Activated naive CD8-positive, alpha-beta T cell treated with anti-CD3 and anti-CD28 coated beads for 36 hours (primary cell): ENCODE measurements at regions not wholly inside any gene's neighbourhood (a gene's known extent, or its start where the extent isn't known, plus 50 kb on each side); places are given as distances from the start of the nearest gene placed in this dataset.
"Not testable (repeated sequence)": the region's sequence is repeated elsewhere in the genome, so short reads cannot be mapped to it uniquely, and the experiment has no call there.

ENCODE experiments used
- DNase-seq: peaks from one replicate; pipeline ENCODE4 v3.0.0; 2021
- H3K27ac Mint-ChIP-seq: one replicate; pipeline ENCODE4 v1.8.0; 2022; ENCODE audit warnings: mild to moderate bottlenecking, moderate library complexity, mixed read lengths
- H3K27me3 Mint-ChIP-seq: one replicate; pipeline ENCODE4 v1.8.0; 2022; ENCODE audit warnings: mild to moderate bottlenecking, mixed read lengths
- H3K36me3 Mint-ChIP-seq: one replicate; pipeline ENCODE4 v1.8.0; 2021; ENCODE audit warnings: mild to moderate bottlenecking, mixed read lengths
- H3K4me1 Mint-ChIP-seq: one replicate; pipeline ENCODE4 v1.8.0; 2021; ENCODE audit warnings: mixed read lengths
- H3K4me3 Mint-ChIP-seq: one replicate; pipeline ENCODE4 v1.8.0; 2022; ENCODE audit warnings: mild to moderate bottlenecking, moderate library complexity, mixed read lengths
- H3K9me3 Mint-ChIP-seq: one replicate; pipeline ENCODE4 v1.8.0; 2022; ENCODE audit warnings: mixed read lengths

DNA sequence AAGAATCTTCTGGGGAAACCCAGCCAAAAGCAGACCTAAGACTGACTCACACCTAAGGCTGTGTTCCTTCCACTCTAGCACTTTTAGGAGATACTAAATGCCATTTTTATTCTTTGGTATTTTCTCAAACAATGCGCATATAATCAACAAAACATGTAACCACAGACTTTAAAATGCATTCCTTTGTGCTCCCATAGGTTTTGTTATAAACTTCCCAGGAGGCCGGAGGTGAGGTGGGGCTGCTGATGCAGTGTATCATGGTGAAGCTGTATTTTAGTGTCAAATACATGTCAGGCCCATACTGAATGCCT, 155.2 kb downstream of the BTBD3 start:
- Mint-ChIP-seq H3K9me3 (no peaks in the 10 kb centered on the region), H3K27me3 (no peaks in the 10 kb centered on the region), H3K36me3 (no peaks in the 10 kb centered on the region), H3K4me3 (no peak overlapping the region), H3K4me1 (no peaks in the 10 kb centered on the region), H3K27ac (no peak overlapping the region)
- no peak for DNase-seq

DNA sequence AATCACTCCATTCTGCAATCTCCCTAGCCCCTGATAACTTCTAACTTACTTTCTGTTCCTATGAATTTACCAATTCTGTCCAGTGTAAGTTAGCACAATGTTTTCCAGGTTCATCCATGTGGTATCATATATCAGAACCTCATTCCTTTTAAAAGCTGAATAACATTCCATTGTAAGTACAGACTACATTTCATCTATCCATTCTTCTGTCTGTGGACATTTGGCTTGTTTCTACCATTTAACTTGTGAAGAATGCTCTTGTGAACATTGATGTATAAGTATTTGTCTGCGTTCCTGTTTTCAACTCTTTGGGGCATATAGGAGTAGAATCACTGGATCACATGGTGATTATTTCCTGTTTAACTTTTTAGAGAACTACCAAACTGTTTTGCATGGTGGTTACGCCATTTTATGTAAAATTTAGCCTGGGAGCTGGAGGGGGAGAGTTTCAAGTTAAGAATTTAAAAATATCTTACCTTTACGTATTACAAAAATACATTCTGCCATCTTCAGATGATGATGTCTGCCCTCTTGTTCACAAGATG, 156.5 kb downstream of the BTBD3 start:
- no peaks in the 10 kb centered on the region for H3K36me3 Mint-ChIP-seq
- no peaks in the 10 kb centered on the region for H3K9me3 Mint-ChIP-seq
- DNase-seq = no peak
- H3K27ac Mint-ChIP-seq = no peak overlapping the region
- no peak overlapping the region for H3K4me3 Mint-ChIP-seq
- H3K27me3 Mint-ChIP-seq = no peaks in the 10 kb centered on the region
- no peaks in the 10 kb centered on the region for H3K4me1 Mint-ChIP-seq

DNA sequence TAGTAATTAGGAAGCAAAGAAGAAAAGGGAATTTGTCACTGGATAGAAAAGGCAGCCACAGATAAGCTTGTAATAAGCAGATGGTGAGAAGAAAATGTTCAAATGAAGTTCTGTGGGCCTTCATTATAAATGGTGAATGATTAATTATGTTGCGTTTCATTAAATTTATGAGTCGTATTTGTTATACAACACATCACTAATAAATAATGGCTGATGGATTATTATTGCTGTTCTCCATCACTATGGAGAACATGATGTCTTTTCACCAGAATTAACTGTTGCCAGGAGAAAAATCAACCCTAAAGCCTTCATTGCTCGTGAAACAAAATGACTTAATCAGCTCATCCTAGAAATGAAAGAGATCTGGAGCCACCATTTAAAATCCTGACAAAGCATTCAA, 158.5 kb downstream of the BTBD3 start:
- Mint-ChIP-seq H3K4me3 (no peak overlapping the region), H3K27me3 (no peaks in the 10 kb centered on the region), H3K4me1 (no peaks in the 10 kb centered on the region), H3K36me3 (no peaks in the 10 kb centered on the region), H3K27ac (no peak overlapping the region), H3K9me3 (no peaks in the 10 kb centered on the region)
- no peak for DNase-seq

DNA sequence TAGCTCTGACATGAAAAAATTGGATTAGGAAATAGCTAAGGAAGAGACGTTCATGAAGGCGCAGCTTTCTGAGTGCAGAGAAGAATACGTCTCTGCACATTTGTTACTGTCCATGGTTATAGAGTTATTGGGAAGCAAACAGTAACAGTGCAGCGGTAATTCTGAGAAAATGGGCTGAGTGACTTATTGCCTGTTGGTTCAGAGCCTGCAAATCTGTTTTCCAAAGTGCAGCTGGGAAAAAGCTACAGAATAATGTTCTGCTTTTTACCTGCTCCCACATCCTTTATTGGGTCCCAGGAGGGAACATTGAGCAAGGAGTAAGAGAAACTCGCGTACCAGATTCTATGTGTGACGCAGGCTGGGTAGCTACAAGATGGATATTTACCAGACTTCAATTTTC, 160.2 kb downstream of the BTBD3 start:
- no peaks in the 10 kb centered on the region for H3K36me3 Mint-ChIP-seq
- H3K27ac Mint-ChIP-seq = no peak overlapping the region
- no peak overlapping the region for H3K4me3 Mint-ChIP-seq
- no peak for DNase-seq
- no peaks in the 10 kb centered on the region for H3K9me3 Mint-ChIP-seq
- no peaks in the 10 kb centered on the region for H3K27me3 Mint-ChIP-seq
- H3K4me1 Mint-ChIP-seq = no peaks in the 10 kb centered on the region

DNA sequence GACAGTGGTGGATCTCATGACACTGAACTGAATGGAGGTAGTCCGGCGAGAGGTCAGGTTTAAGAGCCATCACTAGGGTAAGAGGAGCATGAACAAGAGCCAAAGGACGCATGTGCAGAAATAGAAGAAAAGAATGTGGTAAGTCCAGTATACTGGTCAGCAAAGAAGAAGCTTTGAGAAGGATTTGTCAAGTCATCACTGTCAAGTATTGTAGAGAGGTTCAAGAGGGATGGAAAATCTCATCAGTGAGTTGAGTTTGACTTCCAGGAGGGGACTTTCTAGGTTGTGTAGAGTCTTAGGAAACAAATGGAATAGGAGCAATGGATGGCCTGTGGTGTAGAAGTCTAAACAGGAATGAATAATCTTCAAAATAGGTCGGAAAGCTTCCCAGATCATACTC, 161.8 kb downstream of the BTBD3 start:
- Mint-ChIP-seq H3K9me3 (no peaks in the 10 kb centered on the region), H3K4me1 (no peaks in the 10 kb centered on the region), H3K27me3 (no peaks in the 10 kb centered on the region)

GRCh38 chr20:12083269-12083668, 165.6 kb downstream of the BTBD3 start:
- Mint-ChIP-seq H3K27me3 (peaks cover 4% of the 10 kb centered on the region), H3K27ac (no peak overlapping the region), H3K9me3 (peaks cover 2% of the 10 kb centered on the region), H3K36me3 (no peaks in the 10 kb centered on the region), H3K4me3 (no peak overlapping the region), H3K4me1 (no peaks in the 10 kb centered on the region)
- no peak for DNase-seq

More for the DNA sequence above, 161.8 kb downstream of the BTBD3 start:
- Mint-ChIP-seq H3K36me3 (no peaks in the 10 kb centered on the region), H3K4me3 (no peak overlapping the region), H3K27ac (no peak overlapping the region)
- no peak for DNase-seq

- no peak for DNase-seq
- no peaks in the 10 kb centered on the region for H3K36me3 Mint-ChIP-seq
- H3K27me3 Mint-ChIP-seq = peaks cover 4% of the 10 kb centered on the region
- no peaks in the 10 kb centered on the region for H3K4me1 Mint-ChIP-seq
- H3K27ac Mint-ChIP-seq = no peak overlapping the region
- H3K4me3 Mint-ChIP-seq = no peak overlapping the region
- peaks cover 2% of the 10 kb centered on the region for H3K9me3 Mint-ChIP-seq
Observed at GRCh38 chr20:12084482-12084881, 166.8 kb downstream of the BTBD3 start.

GRCh38 chr20:12086359-12086758, 168.7 kb downstream of the BTBD3 start:
- H3K4me1 Mint-ChIP-seq = no peaks in the 10 kb centered on the region

DNA sequence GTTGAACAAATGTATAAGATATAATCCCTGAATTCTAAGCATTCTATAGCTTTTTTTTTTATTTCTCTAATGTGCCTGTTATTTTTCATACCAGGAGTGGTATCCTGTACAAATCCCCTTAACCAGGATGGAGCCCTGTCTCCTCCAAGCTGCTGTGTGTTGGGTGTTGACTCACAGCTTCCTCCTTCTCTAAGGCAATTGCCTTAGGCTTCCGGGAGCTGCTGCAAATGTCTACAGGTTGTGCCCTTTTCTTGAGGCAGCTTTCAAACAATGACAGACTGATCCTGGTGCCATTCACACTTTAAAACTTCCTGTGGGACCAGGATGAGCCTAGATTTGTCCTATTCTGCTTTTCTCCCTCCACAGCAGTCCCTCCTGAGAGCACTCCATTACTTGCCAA, 173.2 kb downstream of the BTBD3 start:
- Mint-ChIP-seq H3K36me3 (no peaks in the 10 kb centered on the region), H3K27me3 (no peaks in the 10 kb centered on the region), H3K27ac (no peak overlapping the region), H3K9me3 (peaks cover 2% of the 10 kb centered on the region), H3K4me1 (no peaks in the 10 kb centered on the region), H3K4me3 (no peak overlapping the region)
- no peak for DNase-seq

More at GRCh38 chr20:12086359-12086758, 168.7 kb downstream of the BTBD3 start:
- DNase-seq = no peak
- Mint-ChIP-seq H3K9me3 (peaks cover 2% of the 10 kb centered on the region), H3K27ac (no peak overlapping the region), H3K27me3 (peaks cover 4% of the 10 kb centered on the region), H3K4me3 (no peak overlapping the region), H3K36me3 (no peaks in the 10 kb centered on the region)

- H3K27ac Mint-ChIP-seq = no peak overlapping the region
- H3K4me1 Mint-ChIP-seq = no peaks in the 10 kb centered on the region
- DNase-seq = no peak
Observed at GRCh38 chr20:12093057-12093796, 175.5 kb downstream of the BTBD3 start.

DNA sequence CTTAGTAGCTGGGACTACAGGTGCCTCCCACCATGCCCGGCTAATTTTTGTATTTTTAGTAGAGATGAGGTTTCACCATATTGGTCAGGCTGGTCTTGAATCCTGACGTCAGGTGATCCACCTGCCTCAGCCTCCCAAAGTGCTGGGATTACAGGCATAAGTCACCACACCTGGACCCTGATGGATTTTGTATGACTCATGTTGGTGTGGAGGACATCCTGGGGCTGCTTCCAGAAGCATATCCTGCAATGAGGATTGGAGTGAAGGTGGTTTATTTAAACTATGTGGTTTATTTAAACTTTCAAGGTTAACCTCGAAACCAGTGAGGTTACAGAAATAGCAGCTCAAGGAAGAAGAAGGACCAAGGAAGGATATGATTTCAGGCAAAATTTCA, 176.1 kb downstream of the BTBD3 start:
- H3K27ac Mint-ChIP-seq, H3K9me3 Mint-ChIP-seq, DNase-seq: not testable (repeated sequence)

More at GRCh38 chr20:12093057-12093796, 175.5 kb downstream of the BTBD3 start:
- Mint-ChIP-seq H3K4me3 (no peak overlapping the region), H3K9me3 (no peaks in the 10 kb centered on the region), H3K27me3 (no peaks in the 10 kb centered on the region), H3K36me3 (no peaks in the 10 kb centered on the region)

DNA sequence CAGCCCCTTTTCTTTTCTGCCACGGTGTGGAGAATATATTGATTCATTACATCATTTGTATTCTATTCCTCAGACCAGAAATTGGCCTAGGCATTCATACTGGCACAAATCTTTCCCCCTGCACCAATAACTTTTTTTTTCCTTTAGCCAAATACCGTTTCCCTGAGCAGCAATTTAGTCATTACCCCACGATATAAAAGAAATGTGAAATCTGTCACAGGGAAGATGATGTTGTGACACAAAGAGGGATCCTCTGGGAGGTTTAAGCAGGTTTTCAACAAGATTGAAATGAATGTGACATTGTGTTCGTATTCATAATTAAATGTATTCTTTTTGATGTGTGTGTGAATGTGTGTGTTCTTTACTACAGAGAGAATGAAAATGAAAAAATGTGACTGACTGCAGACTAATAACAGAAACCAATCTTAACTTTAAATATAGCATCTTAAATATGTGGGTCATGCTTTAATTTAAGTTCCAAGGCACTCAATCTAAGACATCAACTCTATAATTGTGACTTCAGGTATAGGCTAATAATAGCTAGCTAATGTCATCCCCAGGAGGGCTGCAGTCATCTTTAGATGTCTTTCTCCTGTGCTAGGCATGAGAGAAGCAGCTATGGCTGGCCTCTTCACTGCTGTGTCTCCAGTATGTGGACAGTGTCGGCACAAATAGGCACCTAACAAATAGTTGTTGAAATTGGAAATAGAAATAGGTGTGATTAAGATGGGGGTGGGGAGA, 177.7 kb downstream of the BTBD3 start:
- H3K9me3 Mint-ChIP-seq = no peaks in the 10 kb centered on the region
- H3K36me3 Mint-ChIP-seq = no peaks in the 10 kb centered on the region
- no peak overlapping the region for H3K4me3 Mint-ChIP-seq
- no peaks in the 10 kb centered on the region for H3K27me3 Mint-ChIP-seq
- H3K27ac Mint-ChIP-seq = no peak overlapping the region
- no peak for DNase-seq
- no peaks in the 10 kb centered on the region for H3K4me1 Mint-ChIP-seq

More for the DNA sequence above, 176.1 kb downstream of the BTBD3 start:
- not testable (repeated sequence) for H3K4me1 Mint-ChIP-seq, H3K4me3 Mint-ChIP-seq, H3K27me3 Mint-ChIP-seq, H3K36me3 Mint-ChIP-seq

GRCh38 chr20:12098421-12098820, 180.7 kb downstream of the BTBD3 start:
- Mint-ChIP-seq H3K36me3 (no peaks in the 10 kb centered on the region), H3K4me1 (no peaks in the 10 kb centered on the region), H3K27me3 (no peaks in the 10 kb centered on the region), H3K4me3 (no peak overlapping the region), H3K9me3 (no peaks in the 10 kb centered on the region), H3K27ac (no peak overlapping the region)
- no peak for DNase-seq

DNA sequence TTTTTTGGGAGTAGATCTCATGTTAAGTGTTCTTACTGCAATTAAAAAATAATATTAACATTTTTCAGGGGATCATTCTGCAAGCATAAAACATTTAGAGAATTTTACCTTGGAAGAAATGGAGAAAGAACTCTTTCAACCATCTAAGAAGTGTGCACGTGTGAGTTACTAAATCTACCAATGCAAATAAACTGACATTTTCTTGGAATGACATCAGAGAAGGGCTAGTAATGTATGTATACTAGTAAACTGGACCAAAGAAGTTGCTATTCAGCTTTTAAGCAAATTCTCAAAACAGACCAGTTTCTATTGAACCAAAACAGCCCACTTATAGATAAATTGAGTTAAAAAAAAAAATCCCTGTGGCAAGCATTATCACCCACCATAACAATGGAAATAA, 191.2 kb downstream of the BTBD3 start:
- no peak overlapping the region for H3K27ac Mint-ChIP-seq
- DNase-seq = no peak
- no peak overlapping the region for H3K4me3 Mint-ChIP-seq
- peaks cover 6% of the 10 kb centered on the region for H3K9me3 Mint-ChIP-seq
- no peaks in the 10 kb centered on the region for H3K27me3 Mint-ChIP-seq
- H3K4me1 Mint-ChIP-seq = no peaks in the 10 kb centered on the region
- no peaks in the 10 kb centered on the region for H3K36me3 Mint-ChIP-seq

DNA sequence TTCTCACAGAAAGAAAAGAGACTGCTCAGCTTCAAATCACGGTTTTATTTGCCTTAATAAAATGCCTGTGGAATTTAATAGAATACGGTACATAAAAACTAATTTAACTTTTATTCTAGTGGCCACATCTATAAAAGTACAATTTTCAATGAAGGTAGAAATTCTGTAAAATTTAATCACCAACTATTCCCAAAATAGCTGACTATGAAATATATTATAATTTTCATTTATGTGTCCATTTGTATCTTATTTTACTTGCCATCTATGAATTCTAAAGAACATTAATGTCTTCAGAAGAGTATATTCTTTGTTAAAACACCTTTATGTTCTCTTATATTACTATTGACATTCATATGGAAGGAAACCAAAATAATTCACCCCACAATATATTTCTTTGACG, 192.6 kb downstream of the BTBD3 start:
- Mint-ChIP-seq H3K36me3 (no peaks in the 10 kb centered on the region), H3K4me3 (no peak overlapping the region), H3K27ac (no peak overlapping the region), H3K9me3 (peaks cover 6% of the 10 kb centered on the region), H3K27me3 (no peaks in the 10 kb centered on the region), H3K4me1 (no peaks in the 10 kb centered on the region)
- DNase-seq = no peak

DNA sequence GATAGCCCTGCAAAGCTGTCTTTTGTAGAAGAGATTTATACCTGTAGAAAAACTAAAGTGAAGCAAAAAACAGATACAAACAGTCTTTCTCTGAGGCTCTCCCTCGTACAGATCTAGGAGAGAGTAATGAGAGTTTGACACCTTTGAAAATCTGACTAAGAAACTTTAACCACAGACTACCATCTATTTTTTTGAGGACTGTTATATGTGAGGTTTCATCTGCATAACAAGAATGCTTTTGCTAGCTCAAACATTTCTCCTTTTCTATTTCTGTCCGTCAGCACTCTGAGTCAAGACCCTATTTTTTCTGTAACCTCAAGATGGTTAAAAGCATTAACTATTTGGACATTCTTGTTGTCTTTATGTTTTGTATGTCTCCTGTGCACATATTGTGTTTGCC, 193.0 kb downstream of the BTBD3 start:
- Mint-ChIP-seq H3K9me3 (peaks cover 8% of the 10 kb centered on the region), H3K4me1 (no peaks in the 10 kb centered on the region), H3K4me3 (no peak overlapping the region), H3K27ac (no peak overlapping the region), H3K27me3 (no peaks in the 10 kb centered on the region), H3K36me3 (no peaks in the 10 kb centered on the region)
- no peak for DNase-seq
